ENCODE measurements at regions not wholly inside any gene's neighbourhood (a gene's known extent, or its start where the extent isn't known, plus 50 kb on each side); places are given as distances from the start of the nearest gene placed in this dataset.

- H3K36me3 Mint-ChIP-seq (ENCODE audit: low read depth) = no peaks in the 10 kb centered on the region
- H3K27ac Mint-ChIP-seq (ENCODE audit: unreplicated experiment) = no peak overlapping the region
- H3K27me3 Mint-ChIP-seq (ENCODE audit: low read depth) = no peaks in the 10 kb centered on the region
- no peak for TF ChIP-seq CTCF (conservative IDR thresholded peaks at IDR 0.05)
- H3K4me1 Mint-ChIP-seq = no peaks in the 10 kb centered on the region
- no peak overlapping the region for H3K4me3 Mint-ChIP-seq
- H3K9me3 Mint-ChIP-seq = no peaks in the 10 kb centered on the region
- DNase-seq (ENCODE audit: low read depth, low spot score) = no peak
These were observed 1591.3 kb downstream of the ADGRL3 start for GRCh38 chr4:62791386-62791785.

- no peak for DNase-seq (ENCODE audit: low read depth, low spot score)
These were observed 1571.9 kb downstream of the ADGRL3 start for GRCh38 chr4:62771983-62772557.

GRCh38 chr4:62740296-62740695 is 1540.2 kb downstream of the ADGRL3 start:
- no peak for DNase-seq (ENCODE audit: low read depth, low spot score)
- no peaks in the 10 kb centered on the region for H3K36me3 Mint-ChIP-seq (ENCODE audit: low read depth)
- TF ChIP-seq CTCF (conservative IDR thresholded peaks at IDR 0.05) = no peak
- no peaks in the 10 kb centered on the region for H3K4me1 Mint-ChIP-seq
- peaks cover 2% of the 10 kb centered on the region for H3K9me3 Mint-ChIP-seq
- no peak overlapping the region for H3K4me3 Mint-ChIP-seq
- no peaks in the 10 kb centered on the region for H3K27me3 Mint-ChIP-seq (ENCODE audit: low read depth)
- H3K27ac Mint-ChIP-seq (ENCODE audit: unreplicated experiment) = no peak overlapping the region

More at GRCh38 chr4:62771983-62772557, 1571.9 kb downstream of the ADGRL3 start:
- H3K4me1 Mint-ChIP-seq = no peaks in the 10 kb centered on the region
- H3K36me3 Mint-ChIP-seq (ENCODE audit: low read depth) = no peaks in the 10 kb centered on the region
- H3K9me3 Mint-ChIP-seq = peaks cover 3% of the 10 kb centered on the region
- no peak for TF ChIP-seq CTCF (conservative IDR thresholded peaks at IDR 0.05)
- H3K4me3 Mint-ChIP-seq = no peak overlapping the region
- H3K27ac Mint-ChIP-seq (ENCODE audit: unreplicated experiment) = no peak overlapping the region
- H3K27me3 Mint-ChIP-seq (ENCODE audit: low read depth) = no peaks in the 10 kb centered on the region

GRCh38 chr4:62717154-62717553 is 1517.0 kb downstream of the ADGRL3 start:
- H3K27ac Mint-ChIP-seq (ENCODE audit: unreplicated experiment) = no peak overlapping the region

GRCh38 chr4:62711575-62711974 is 1511.4 kb downstream of the ADGRL3 start:
- DNase-seq (ENCODE audit: low read depth, low spot score) = no peak
- no peak overlapping the region for H3K4me3 Mint-ChIP-seq
- H3K27me3 Mint-ChIP-seq (ENCODE audit: low read depth) = no peaks in the 10 kb centered on the region
- no peaks in the 10 kb centered on the region for H3K36me3 Mint-ChIP-seq (ENCODE audit: low read depth)
- no peaks in the 10 kb centered on the region for H3K9me3 Mint-ChIP-seq
- H3K4me1 Mint-ChIP-seq = peaks cover 7% of the 10 kb centered on the region
- no peak overlapping the region for H3K27ac Mint-ChIP-seq (ENCODE audit: unreplicated experiment)
- TF ChIP-seq CTCF (conservative IDR thresholded peaks at IDR 0.05) = no peak

More at GRCh38 chr4:62717154-62717553, 1517.0 kb downstream of the ADGRL3 start:
- Mint-ChIP-seq H3K27me3 (ENCODE audit: low read depth) (no peaks in the 10 kb centered on the region), H3K4me1 (no peaks in the 10 kb centered on the region), H3K4me3 (no peak overlapping the region), H3K9me3 (no peaks in the 10 kb centered on the region), H3K36me3 (ENCODE audit: low read depth) (no peaks in the 10 kb centered on the region)
- no peak for DNase-seq (ENCODE audit: low read depth, low spot score)
- no peak for TF ChIP-seq CTCF (conservative IDR thresholded peaks at IDR 0.05)

Data from neural crest cell (in vitro differentiated cells).